Fibroblast of peridontal ligament (primary cell): ENCODE measurements at regions not wholly inside any gene's neighbourhood (a gene's known extent, or its start where the extent isn't known, plus 50 kb on each side); places are given as distances from the start of the nearest gene placed in this dataset.
"Not testable (repeated sequence)": the region's sequence is repeated elsewhere in the genome, so short reads cannot be mapped to it uniquely, and the experiment has no call there.

ENCODE experiments used
- DNase-seq: peaks from one replicate; pipeline ENCODE4 v3.0.0-alpha.2; 2010; ENCODE audit errors: extremely low read depth

- DNase-seq = no peak
Measured at GRCh38 chr7:66539264-66539623, 89.4 kb upstream of the KCTD7 start.

- no peak for DNase-seq
Measured at GRCh38 chr7:66539902-66540375, 88.7 kb upstream of the KCTD7 start.

GRCh38 chr7:66542049-66542448, 86.6 kb upstream of the KCTD7 start:
- no peak for DNase-seq

- DNase-seq = no peak
Measured at GRCh38 chr7:66542528-66543269, 86.0 kb upstream of the KCTD7 start.

GRCh38 chr7:66549466-66549865, 79.2 kb upstream of the KCTD7 start:
- DNase-seq = no peak

GRCh38 chr7:66553001-66553400, 75.7 kb upstream of the KCTD7 start:
- no peak for DNase-seq

- DNase-seq = peak; percentile 80
Measured at GRCh38 chr7:66553675-66554074, 75.0 kb upstream of the KCTD7 start.

GRCh38 chr7:66554291-66554690, 74.4 kb upstream of the KCTD7 start:
- not testable (repeated sequence) for DNase-seq

- DNase-seq = not testable (repeated sequence)
Measured at GRCh38 chr7:66554842-66555430, 73.7 kb upstream of the KCTD7 start.

- DNase-seq = no peak
Measured at GRCh38 chr7:66556177-66556548, 72.5 kb upstream of the KCTD7 start.

GRCh38 chr7:66556549-66557213, 72.0 kb upstream of the KCTD7 start:
- no peak for DNase-seq

- DNase-seq = peak; percentile 39
Measured at GRCh38 chr7:66557214-66558200, 71.2 kb upstream of the KCTD7 start.

- no peak for DNase-seq
Measured at GRCh38 chr7:66558201-66558641, 70.5 kb upstream of the KCTD7 start.

GRCh38 chr7:66558660-66559465, 69.8 kb upstream of the KCTD7 start:
- no peak for DNase-seq

GRCh38 chr7:66564045-66564444, 64.6 kb upstream of the KCTD7 start:
- no peak for DNase-seq

- DNase-seq = peak; percentile 49
Measured at GRCh38 chr7:66570179-66570578, 58.5 kb upstream of the KCTD7 start.

- no peak for DNase-seq
Measured at GRCh38 chr7:66571568-66571967, 57.1 kb upstream of the KCTD7 start.

GRCh38 chr7:66573782-66574495, 54.7 kb upstream of the KCTD7 start:
- not testable (repeated sequence) for DNase-seq

GRCh38 chr7:66574768-66575167, 53.9 kb upstream of the KCTD7 start:
- not testable (repeated sequence) for DNase-seq

- no peak for DNase-seq
Measured at GRCh38 chr7:66575398-66575797, 53.3 kb upstream of the KCTD7 start.
